GM12891 (cell line): ENCODE measurements at regions not wholly inside any gene's neighbourhood (a gene's known extent, or its start where the extent isn't known, plus 50 kb on each side); places are given as distances from the start of the nearest gene placed in this dataset.

Source experiments
- PAX5 ChIP-seq: IDR thresholded peaks from 2 replicates; pipeline ENCODE4 v1.6.1; 2011; ENCODE audit warnings: low read length, moderate library complexity, mild to moderate bottlenecking; ENCODE audit not compliant: insufficient read depth, severe bottlenecking
- POLR2A ChIP-seq: IDR thresholded peaks from 2 replicates; pipeline ENCODE4 v1.6.1; 2011; ENCODE audit warnings: low read depth, low read length, control low read depth
- POLR2AphosphoS5 ChIP-seq: IDR thresholded peaks from 2 replicates; pipeline ENCODE4 v1.6.1; 2011; ENCODE audit warnings: low read depth, low read length, control low read depth
- POU2F2 ChIP-seq: IDR thresholded peaks from 2 replicates; pipeline ENCODE4 v1.6.1; 2011; ENCODE audit warnings: low read depth, mild to moderate bottlenecking, control low read depth, low read length, moderate library complexity
- TAF1 ChIP-seq: IDR thresholded peaks from 2 replicates; pipeline ENCODE4 v1.6.1; 2011; ENCODE audit warnings: low read depth, low read length, control low read depth

DNA sequence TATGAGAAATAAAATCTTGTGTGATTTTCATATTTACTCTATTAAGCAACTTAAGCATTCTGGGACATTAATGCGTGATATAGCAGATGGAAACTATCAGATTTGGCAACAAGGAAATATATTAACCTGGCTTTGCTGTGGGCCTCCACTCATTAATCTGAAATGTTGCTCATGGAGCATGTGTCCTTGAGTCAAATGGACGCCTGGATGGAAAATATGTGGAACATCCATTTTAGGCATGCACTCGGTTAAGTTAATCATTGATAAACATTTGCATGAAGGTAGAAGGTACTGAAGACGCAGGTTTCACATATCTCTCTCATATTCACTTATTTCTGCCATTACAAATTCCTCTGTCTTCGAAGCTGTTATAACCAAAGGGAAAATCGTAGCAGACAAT is 246.1 kb downstream of the NR2F2 start:
- no peak for TF ChIP-seq POLR2AphosphoS5
- TF ChIP-seq POLR2A: no peak
- TF ChIP-seq TAF1: no peak
- no peak for TF ChIP-seq PAX5
- no peak for TF ChIP-seq POU2F2
